Nephron (organoid): ENCODE measurements at regions not wholly inside any gene's neighbourhood (a gene's known extent, or its start where the extent isn't known, plus 50 kb on each side); places are given as distances from the start of the nearest gene placed in this dataset.

Experiments
- H3K27ac Mint-ChIP-seq, 3 experiments: 2 replicates each; pipeline ENCODE4 v1.8.0; 2020; ENCODE audit warnings: mixed read lengths in 3 of 3, mild to moderate bottlenecking in 2 of 3, moderate library complexity in 1 of 3
- H3K27me3 Mint-ChIP-seq: 2 replicates; pipeline ENCODE4 v1.8.0; 2021; ENCODE audit warnings: low read depth, mild to moderate bottlenecking, moderate library complexity, mixed read lengths
- H3K36me3 Mint-ChIP-seq: 2 replicates; pipeline ENCODE4 v1.8.0; 2020; ENCODE audit warnings: low read depth, mixed read lengths
- H3K4me1 Mint-ChIP-seq: 2 replicates; pipeline ENCODE4 v1.8.0; 2020; ENCODE audit warnings: mixed read lengths
- H3K4me3 Mint-ChIP-seq, 3 experiments: 2 replicates each; pipeline ENCODE4 v1.8.0; 2020; ENCODE audit warnings: mild to moderate bottlenecking in 3 of 3, mixed read lengths in 3 of 3, moderate library complexity in 2 of 3
- H3K9me3 Mint-ChIP-seq: 2 replicates; pipeline ENCODE4 v1.8.0; 2020; ENCODE audit warnings: mixed read lengths
- CTCF ChIP-seq, 3 experiments: fragments of 200-600 bp; sonication (generic); IDR thresholded peaks; one replicate each; pipeline ENCODE4 v1.5.0; 2021; ENCODE audit warnings: antibody characterized with exemption in 3 of 3; ENCODE audit not compliant: unreplicated experiment in 3 of 3

- TF ChIP-seq CTCF (IDR thresholded peaks at IDR 0.05; ENCODE audit: unreplicated experiment in 3 of 3): no peak
- H3K4me3 Mint-ChIP-seq: no peak overlapping the region
- H3K4me1 Mint-ChIP-seq: peaks cover 22% of the 10 kb centered on the region
- no peaks in the 10 kb centered on the region for H3K36me3 Mint-ChIP-seq
- peaks cover 7% of the 10 kb centered on the region for H3K27me3 Mint-ChIP-seq
- peaks cover 19% of the 10 kb centered on the region for H3K9me3 Mint-ChIP-seq
- peak overlapping the region in 2 of 3 experiments; percentile 10 to 34 for H3K27ac Mint-ChIP-seq
Measured at GRCh38 chr11:13905137-13905781, 57.3 kb upstream of the SPON1 start.

DNA sequence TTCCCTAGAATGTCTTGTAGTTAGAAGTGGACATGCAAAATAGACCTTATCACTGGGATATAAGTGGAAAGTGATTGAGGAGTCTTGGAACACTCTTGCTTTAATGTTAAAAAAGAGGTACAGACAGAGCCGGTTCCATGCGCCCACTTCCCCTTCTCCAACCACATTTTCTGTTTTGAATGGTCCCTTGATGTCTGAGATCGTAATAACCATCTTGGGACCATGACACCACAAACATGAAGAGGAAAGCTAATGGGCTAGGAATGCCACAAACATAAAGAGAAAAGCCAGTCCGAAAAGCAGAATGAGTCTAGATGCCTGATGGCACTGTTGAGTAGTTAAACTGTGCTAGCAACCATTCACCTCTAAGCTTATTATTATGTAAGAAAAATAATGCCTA lies 54.8 kb upstream of the SPON1 start:
- H3K9me3 Mint-ChIP-seq: peaks cover 22% of the 10 kb centered on the region
- no peak for TF ChIP-seq CTCF (IDR thresholded peaks at IDR 0.05; ENCODE audit: unreplicated experiment in 3 of 3)
- H3K36me3 Mint-ChIP-seq: no peaks in the 10 kb centered on the region
- no peak overlapping the region for H3K4me3 Mint-ChIP-seq
- peaks cover 7% of the 10 kb centered on the region for H3K27me3 Mint-ChIP-seq
- H3K4me1 Mint-ChIP-seq: peaks cover 16% of the 10 kb centered on the region
- H3K27ac Mint-ChIP-seq: no peak overlapping the region

GRCh38 chr11:13908535-13908934 lies 54.0 kb upstream of the SPON1 start:
- Mint-ChIP-seq H3K4me1 (peaks cover 12% of the 10 kb centered on the region), H3K4me3 (no peak overlapping the region), H3K27me3 (peaks cover 7% of the 10 kb centered on the region), H3K9me3 (peaks cover 22% of the 10 kb centered on the region), H3K36me3 (no peaks in the 10 kb centered on the region), H3K27ac (no peak overlapping the region)
- no peak for TF ChIP-seq CTCF (IDR thresholded peaks at IDR 0.05; ENCODE audit: unreplicated experiment in 3 of 3)
